ENCODE measurements at regions not wholly inside any gene's neighbourhood (a gene's known extent, or its start where the extent isn't known, plus 50 kb on each side); places are given as distances from the start of the nearest gene placed in this dataset.

GRCh38 chr20:4371623-4372251 lies 122.7 kb upstream of the ADRA1D start:
- TF ChIP-seq CTCF (IDR thresholded peaks at IDR 0.05) (no peak), POLR2A (IDR thresholded peaks at IDR 0.05) (no peak)

Measured in uterus (tissue), 2 donors.